Breast epithelium (tissue), 3 donors: ENCODE measurements at regions not wholly inside any gene's neighbourhood (a gene's known extent, or its start where the extent isn't known, plus 50 kb on each side); places are given as distances from the start of the nearest gene placed in this dataset.

Experiments
- POLR2A ChIP-seq: fragments of 450-650 bp; IDR thresholded peaks from one replicate; pipeline ENCODE4 v1.6.1; 2016; ENCODE audit warnings: antibody characterized with exemption, mild to moderate bottlenecking, moderate library complexity
- POLR2AphosphoS5 ChIP-seq, 3 donors: sonication (generic); formaldehyde crosslinking; IDR thresholded peaks; one replicate each; pipeline ENCODE4 v1.6.1; 2017; ENCODE audit warnings: antibody characterized with exemption in 3 of 3
- TF ChIP-seq, protein P1 (sequence below), 3 donors: fragments of 450-650 bp; IDR thresholded peaks; one replicate each; pipeline ENCODE4 v1.5.1; 2016 to 2017; ENCODE audit warnings: antibody characterized with exemption in 3 of 3, mild to moderate bottlenecking in 3 of 3, moderate library complexity in 3 of 3

DNA sequence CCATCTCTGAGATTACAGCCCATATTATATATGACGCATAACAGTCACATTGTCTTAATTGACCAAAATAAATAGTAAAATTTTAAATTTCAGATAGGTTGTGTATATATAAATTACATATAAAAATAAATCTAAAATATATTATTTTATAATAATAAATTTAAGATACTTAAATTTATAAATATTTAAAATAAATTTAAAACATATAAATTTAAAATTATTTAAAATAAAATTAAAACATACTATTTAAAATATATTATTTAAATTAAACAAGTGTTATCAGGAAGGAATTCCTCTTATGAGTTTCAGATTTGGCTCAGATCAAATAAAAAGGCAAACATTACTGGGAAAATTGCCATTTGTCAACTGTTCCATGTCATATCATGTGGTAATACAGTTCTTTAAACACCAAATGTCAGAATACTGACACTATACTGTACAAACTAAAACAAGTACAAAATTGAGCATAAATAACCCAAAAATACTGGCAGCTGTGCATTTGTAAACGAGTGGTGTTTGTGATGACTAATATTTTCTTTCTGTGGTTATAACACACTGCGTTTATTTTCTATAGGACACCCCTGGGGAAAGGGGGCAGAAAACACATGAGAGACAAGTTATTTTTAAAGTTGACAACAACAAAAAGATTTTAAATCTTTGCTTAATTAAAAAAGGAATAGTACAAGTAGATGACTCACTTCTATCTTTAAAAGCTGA lies 71.3 kb upstream of the DGKB start:
- TF ChIP-seq POLR2A = no peak
- TF ChIP-seq, protein P1, sequence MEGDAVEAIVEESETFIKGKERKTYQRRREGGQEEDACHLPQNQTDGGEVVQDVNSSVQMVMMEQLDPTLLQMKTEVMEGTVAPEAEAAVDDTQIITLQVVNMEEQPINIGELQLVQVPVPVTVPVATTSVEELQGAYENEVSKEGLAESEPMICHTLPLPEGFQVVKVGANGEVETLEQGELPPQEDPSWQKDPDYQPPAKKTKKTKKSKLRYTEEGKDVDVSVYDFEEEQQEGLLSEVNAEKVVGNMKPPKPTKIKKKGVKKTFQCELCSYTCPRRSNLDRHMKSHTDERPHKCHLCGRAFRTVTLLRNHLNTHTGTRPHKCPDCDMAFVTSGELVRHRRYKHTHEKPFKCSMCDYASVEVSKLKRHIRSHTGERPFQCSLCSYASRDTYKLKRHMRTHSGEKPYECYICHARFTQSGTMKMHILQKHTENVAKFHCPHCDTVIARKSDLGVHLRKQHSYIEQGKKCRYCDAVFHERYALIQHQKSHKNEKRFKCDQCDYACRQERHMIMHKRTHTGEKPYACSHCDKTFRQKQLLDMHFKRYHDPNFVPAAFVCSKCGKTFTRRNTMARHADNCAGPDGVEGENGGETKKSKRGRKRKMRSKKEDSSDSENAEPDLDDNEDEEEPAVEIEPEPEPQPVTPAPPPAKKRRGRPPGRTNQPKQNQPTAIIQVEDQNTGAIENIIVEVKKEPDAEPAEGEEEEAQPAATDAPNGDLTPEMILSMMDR (IDR thresholded peaks at IDR 0.05) = no peak
- TF ChIP-seq POLR2AphosphoS5 (IDR thresholded peaks at IDR 0.05) = no peak
